SK-N-MC (cell line): ENCODE measurements at regions not wholly inside any gene's neighbourhood (a gene's known extent, or its start where the extent isn't known, plus 50 kb on each side); places are given as distances from the start of the nearest gene placed in this dataset.

ENCODE experiments used
- EZH2 ChIP-seq: fragments of 200-600 bp; sonication (generic); IDR thresholded peaks from one replicate; pipeline ENCODE4 v1.6.1; 2017; ENCODE audit warnings: antibody characterized with exemption
- FOXP2 ChIP-seq: optimal IDR thresholded peaks from 2 replicates; pipeline ENCODE3; 2011; ENCODE audit warnings: mild to moderate bottlenecking, moderate library complexity; ENCODE audit not compliant: insufficient read depth; ENCODE audit errors: extremely low read length, control extremely low read depth
- POLR2AphosphoS5 ChIP-seq: IDR thresholded peaks from 2 replicates; pipeline ENCODE4 v1.6.1; 2012; ENCODE audit warnings: mild to moderate bottlenecking, low read depth, low read length, borderline replicate concordance

DNA sequence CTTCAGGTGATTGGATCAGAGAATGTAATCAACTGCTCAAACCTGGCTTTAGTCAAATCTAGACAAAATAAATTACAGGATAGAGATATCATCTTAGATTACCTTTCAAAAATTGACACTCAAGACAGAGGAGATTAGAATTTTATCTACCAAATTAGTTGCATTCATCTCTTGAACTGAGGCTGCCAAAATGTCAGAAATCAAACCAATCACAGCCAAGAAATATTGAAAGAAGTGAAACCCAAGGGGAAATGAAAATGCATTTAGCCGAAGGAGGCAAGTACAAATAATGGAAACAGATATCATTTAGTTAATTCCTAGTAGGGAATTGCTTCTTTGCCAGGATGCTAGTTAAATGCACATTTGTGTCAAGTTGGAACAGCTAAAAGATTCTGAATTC is 261.1 kb upstream of the PDZRN3 start:
- no peak for TF ChIP-seq POLR2AphosphoS5
- no peak for TF ChIP-seq EZH2
- TF ChIP-seq FOXP2 = no peak
